H1 (cell line): ENCODE measurements at regions not wholly inside any gene's neighbourhood (a gene's known extent, or its start where the extent isn't known, plus 50 kb on each side); places are given as distances from the start of the nearest gene placed in this dataset.

Experiments
- CTCF ChIP-seq, 3 experiments: IDR thresholded peaks; 1 replicate in 2 of 3; 2 replicates in 1 of 3; pipeline versions ENCODE4 v1.5.1 to v1.6.1; 2011; ENCODE audit warnings: low read length in 3 of 3, mild to moderate bottlenecking in 3 of 3, inconsistent platforms in 2 of 3, low read depth in 1 of 3, moderate library complexity in 1 of 3; ENCODE audit not compliant: insufficient read depth in 1 of 3; ENCODE audit errors: control extremely low read depth in 1 of 3
- GABPA ChIP-seq: IDR thresholded peaks from 2 replicates; pipeline ENCODE4 v1.6.1; 2011; ENCODE audit warnings: mild to moderate bottlenecking, low read length, moderate library complexity, borderline replicate concordance; ENCODE audit not compliant: insufficient read depth
- HDAC2 ChIP-seq, 2 experiments: fragments of 300-600 bp in 1 of 2; sonication (generic) in 1 of 2; IDR thresholded peaks; 2 replicates each; pipeline ENCODE4 v1.6.1; 2011 to 2012; ENCODE audit warnings: low read depth in 2 of 2, low read length in 2 of 2, mild to moderate bottlenecking in 2 of 2, moderate library complexity in 2 of 2, borderline replicate concordance in 1 of 2, inconsistent platforms in 1 of 2
- JUN ChIP-seq: IDR thresholded peaks from 2 replicates; pipeline ENCODE4 v1.6.1; 2011; ENCODE audit warnings: low read depth, mild to moderate bottlenecking, improper control_type of control experiment, low read length
- MAFK ChIP-seq: IDR thresholded peaks from 2 replicates; pipeline ENCODE4 v1.6.1; 2012; ENCODE audit warnings: low read depth, mild to moderate bottlenecking, improper control_type of control experiment, low read length

- TF ChIP-seq CTCF (IDR thresholded peaks at IDR 0.05; ENCODE audit: control extremely low read depth in 1 of 3, insufficient read depth in 1 of 3, low read depth in 1 of 3, low read length in 3 of 3) (no peak), JUN (no peak), HDAC2 (IDR thresholded peaks at IDR 0.05; ENCODE audit: borderline replicate concordance in 1 of 2, low read depth in 2 of 2, low read length in 2 of 2) (no peak), MAFK (no peak), GABPA (no peak)
These were observed 73.0 kb downstream of the RTL6 start (continued) for GRCh38 chr22:44424867-44425693.
